ENCODE measurements at regions not wholly inside any gene's neighbourhood (a gene's known extent, or its start where the extent isn't known, plus 50 kb on each side); places are given as distances from the start of the nearest gene placed in this dataset.
A peak's percentile ranks its signal among the peaks of the same experiment; 100 is the strongest.

DNA sequence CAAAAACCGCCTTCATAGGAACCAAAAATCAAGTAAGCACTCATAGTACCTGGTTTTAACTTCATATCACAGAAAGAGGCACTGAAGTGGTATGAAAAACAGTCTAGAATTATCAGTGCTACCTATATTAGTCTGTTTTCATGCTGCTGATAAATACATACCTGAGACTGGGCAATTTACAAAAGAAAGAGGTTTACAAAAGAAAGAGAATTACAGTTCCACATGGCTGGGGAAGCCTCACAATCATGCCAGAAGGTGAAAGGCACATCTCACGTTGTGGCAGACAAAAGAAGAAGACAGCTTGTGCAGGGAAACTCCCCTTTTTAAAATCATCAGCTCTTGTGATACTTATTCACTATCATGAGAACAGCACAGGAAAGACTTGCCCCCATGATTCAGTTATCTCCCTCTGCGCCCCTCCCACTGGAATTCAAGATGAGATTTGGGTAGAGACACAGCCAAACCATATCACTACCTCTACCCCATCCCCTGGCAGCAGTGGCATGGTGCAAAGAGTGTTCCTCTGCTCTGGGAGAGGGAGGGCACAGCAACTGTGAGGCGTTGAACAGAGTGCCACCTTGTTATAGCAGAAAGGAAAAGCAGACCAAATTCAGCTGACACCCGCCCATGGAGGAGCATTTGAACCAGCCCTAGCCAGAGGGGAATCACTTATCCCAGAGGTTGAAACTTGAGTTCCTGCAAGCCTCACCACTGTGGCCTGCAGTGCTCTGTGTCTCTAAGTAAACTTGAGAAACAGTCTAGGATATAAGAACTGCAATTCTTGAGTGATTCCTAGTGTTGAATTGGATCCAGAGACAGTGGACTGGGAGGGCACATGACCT, 61.9 kb upstream of the PTPRZ1 start:
- no peak for FAIRE-seq

DNA sequence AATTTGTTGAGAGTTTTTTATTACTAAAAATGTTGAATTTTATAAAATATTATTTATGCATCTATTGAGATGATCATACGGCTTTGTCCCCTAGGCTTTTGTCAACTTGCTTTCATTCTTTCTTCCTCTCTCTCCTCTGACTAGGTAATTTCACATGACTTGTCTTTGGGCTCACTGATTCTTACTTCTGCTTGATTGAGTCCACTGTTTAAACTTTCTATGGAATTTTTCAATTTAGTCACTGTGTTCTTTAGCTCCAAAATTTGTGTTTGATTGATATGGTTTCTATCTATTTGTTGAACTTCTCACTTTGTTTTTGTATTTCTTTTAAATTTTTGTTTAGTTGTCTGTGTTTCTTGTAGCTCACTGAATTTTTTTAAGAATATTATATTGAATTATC, 65.9 kb upstream of the PTPRZ1 start:
- FAIRE-seq, result no peak

DNA sequence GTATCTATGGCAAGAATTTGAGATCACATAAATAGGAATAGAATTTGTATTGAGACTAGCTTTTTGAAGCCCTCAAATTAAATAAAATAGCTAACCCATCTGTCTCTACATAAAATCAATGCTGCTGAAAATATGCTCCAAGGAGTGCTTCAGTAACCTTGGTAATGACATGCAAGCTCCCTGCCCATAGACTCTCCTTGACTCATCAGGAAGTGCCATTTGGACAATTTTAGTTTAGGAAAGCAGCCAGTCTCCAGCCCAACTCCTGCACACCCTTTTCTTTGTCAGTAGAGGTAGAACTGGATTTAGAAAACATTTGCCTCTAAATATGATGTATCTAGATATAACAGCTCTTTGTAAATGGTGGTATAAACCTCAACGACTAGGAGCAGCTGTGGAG, 69.9 kb upstream of the PTPRZ1 start:
- no peak for FAIRE-seq

DNA sequence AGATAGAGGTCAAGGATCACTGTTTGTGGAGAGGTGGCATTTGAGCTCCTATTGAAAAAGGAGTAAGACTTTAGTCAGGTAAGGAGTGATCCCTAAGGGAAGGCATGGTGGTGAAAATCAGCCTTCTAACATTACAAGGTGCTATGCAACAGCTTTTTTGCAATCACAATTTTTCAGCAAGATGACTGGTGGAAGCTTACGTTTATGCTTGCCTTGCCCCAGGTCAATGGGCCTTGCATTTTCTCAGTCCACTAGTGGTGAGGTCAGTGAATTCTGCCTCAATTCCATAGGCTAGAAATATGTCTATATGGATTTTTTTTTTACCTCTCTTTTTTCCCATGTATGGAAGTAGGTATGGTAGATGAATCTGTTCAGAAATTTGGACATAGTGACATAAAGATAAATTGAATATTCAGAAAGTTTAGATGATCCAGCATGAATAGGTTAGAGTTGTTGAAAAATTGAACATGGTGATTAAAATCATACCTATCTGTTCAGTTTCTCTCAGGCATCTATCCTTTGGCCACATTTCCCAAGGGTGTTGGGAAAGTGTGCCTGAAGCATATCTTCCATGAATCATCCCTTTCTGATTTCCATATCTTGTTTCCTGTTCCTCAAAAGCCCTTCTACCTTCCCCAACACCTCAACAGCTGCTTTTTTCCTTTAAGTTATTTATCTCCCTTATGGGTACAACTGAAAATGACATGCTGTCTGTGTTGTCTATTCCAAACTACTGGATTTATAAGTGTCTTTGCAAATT, 71.9 kb upstream of the PTPRZ1 start:
- no peak for FAIRE-seq

DNA sequence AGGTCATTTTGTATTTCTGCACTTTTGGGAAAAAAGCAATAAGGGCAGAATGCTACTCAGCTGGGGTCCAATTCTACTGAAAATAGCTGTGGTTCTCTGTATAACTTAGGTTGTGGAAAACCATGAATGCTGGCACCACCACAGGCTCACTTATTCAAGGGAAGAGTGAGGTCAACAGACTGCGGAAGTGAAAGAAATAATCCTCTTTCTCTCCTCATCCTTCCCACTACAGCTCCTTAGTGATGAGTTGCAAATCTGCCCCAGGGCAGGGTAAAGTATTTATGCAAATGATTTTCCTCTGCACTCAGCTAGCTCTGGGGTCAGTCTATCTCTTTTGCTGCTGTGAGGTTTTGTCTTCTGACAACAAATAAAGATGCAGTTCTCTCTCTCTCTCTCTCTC, 74.1 kb upstream of the PTPRZ1 start:
- FAIRE-seq, result no peak

DNA sequence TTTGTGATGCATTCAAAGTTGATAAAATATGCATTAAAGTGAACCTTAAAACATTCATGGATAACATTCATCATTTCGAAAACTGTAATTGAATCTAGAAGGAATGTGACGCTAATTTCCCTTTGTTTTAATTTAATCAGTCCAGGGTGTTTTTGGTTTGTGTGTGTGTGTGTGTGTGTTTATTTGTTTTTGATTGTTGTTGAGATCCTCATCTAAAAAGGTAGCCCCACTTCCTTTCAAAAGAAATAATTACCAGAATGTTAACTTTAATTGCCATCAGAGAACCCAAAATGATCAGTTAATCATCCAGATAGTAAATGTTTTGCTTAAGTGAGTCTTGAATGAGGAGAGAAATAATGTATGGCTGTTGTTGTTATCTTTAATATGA, 74.5 kb upstream of the PTPRZ1 start:
- no peak for FAIRE-seq

DNA sequence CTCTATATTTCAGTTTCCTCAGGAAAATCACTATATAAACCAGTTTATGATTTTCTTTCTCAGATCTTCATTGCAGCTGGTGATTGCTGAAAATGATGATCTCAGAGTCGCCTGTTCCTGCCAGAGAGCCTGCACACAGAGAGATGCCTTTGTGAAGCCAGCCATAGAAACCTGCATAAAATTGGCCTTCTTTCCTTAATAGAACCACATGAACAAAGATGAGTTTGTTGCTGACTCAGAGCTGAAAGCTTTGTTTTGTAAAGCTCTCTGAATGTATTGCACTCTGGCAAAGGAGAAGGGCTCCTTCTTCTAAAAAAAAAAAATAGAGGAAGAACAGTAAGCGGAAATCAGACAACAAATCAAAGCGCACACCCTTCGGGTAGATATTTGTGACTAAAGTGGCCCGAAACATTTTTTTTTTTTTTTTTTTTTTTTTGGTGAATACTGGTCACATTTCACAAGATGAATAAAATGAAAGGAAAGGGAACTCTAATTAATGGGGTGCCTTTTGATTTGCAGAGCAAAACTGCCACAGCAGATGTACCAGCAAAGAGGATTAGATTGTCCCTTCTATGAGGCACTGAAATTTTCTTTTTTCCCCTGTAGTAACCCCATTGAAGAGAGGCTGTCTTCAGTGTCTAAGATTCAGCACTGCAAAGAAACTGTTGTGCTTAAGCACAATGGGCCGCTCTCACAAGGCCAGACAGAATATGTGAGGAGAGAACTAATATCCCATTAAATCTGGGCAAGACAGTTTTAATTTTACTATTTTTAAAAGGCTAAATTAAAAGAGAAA, 75.1 kb upstream of the PTPRZ1 start:
- FAIRE-seq, result no peak

DNA sequence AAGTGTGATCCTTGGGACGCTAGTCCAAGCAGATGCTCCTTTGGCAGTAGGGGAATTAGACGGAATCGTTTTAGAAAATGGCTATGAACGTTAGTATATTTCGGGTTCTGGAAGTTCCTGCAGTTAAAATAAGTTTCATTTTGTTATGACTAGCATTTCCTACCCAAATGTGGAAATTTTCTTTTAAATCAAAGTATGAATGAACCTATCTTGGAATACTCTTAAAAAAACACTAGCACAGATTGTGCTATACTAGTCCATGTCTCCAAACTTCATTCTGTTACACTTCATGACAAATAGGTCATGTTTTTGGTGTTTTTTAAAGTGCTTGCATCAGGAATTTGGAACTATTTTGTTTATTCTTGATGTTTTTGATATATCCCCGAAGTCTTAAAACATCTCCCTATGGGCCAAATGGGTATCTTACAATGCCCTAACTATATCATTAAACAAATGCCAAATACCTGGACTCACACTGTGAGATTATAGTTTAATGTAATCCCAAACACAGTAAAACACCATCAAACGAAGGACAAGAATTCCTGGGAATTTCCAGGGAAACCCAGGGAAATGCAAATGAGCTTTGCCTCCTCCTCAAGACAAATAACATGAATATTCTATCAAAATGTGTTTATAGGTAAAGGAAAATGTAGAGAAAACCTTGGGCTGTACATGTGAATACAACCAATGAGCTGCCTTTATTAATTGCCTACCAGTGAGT, 75.9 kb upstream of the PTPRZ1 start:
- no peak for FAIRE-seq

DNA sequence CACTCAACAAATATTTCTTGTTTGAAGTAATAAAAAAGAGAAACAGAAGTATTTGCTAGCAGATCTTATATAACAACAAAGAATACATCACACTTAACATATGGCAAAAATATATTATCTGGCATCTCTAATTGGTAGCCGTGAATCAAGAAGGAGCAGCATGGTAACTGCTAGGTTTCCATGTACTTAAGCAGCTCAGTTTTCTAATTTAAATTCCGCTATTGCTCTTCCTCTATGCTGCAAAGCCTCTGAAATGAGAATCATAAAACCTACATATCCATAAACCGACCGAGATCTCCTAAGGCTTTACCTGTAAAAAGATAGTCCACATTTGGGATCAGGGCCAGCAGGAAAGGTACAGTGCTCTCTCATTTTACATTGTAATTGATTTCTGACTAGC, 76.6 kb upstream of the PTPRZ1 start:
- FAIRE-seq, result no peak

DNA sequence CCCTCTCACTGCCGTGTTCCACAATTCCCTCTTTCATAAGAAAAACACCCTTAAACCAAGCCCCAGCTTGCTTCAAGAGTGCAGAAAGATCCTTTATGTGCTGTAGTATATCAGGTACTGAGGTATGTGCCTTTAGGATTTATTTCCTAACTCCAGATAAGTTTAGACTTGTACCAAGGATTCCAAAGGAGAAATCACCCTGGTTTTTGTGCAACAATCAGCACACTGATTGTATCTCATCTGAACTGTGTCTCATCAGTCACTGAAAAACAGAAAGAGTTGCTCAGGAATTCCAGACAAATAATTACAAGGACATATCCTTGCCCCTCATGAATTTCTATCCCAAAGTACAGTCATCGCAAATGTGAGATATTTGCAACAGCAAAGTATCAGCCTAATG, 77.2 kb upstream of the PTPRZ1 start:
- no peak for FAIRE-seq

DNA sequence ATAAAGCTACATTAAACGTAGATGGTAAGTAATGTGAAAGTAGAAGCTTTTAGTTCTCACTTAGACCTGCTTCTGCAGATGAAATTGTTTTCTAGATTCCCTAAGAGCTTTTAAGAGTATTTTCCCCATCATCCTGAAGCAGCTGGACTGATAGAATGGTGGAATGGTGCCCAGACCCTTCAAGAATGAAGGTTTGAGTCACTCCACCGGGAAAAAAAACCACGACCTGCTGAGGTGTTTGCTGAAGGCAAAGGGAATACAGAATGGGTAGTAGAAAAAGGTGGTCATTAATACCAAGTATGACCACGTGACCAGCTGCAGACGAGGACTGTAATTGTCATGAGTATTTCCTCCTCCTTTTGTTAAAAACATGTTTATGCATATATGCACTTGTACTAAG, 79.2 kb upstream of the PTPRZ1 start:
- no peak for FAIRE-seq

DNA sequence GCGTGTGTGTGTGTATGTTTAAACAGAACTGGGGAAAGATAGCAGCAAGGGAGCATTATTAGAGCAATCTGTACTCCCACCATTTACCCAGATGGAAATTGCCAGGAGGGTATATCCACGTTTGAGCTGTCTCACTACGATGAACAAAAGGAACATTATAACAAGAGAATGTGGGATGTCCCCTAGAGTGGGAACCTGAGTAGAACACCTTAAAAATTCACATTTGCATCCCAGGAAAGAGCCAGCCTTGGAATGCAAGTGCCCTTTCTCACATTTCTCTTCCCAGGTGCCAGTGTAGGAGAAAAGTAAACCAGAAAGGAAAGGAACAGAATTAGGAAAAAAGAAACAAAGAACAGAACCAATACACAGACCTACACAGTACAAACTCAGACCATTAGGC, 95.3 kb upstream of the PTPRZ1 start:
- no peak for FAIRE-seq

DNA sequence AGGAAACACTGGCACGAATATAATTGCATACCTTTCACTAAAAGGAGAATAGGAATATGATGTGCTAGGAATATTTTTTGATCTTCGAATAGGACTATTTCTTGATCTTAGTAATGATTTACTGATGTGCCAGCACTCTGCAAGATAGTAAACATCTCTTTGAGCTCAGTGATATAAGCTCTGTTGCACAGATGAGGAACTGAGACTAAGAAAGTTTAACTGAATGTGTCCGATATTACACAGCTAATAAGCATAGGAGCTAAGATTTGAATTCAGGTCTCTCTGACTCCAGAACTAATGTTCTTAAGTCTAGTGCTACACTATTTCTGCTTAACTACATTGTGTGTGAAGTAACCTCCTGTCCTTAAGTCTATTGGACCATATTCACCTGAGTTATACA, 98.4 kb upstream of the PTPRZ1 start:
- FAIRE-seq, result no peak

DNA sequence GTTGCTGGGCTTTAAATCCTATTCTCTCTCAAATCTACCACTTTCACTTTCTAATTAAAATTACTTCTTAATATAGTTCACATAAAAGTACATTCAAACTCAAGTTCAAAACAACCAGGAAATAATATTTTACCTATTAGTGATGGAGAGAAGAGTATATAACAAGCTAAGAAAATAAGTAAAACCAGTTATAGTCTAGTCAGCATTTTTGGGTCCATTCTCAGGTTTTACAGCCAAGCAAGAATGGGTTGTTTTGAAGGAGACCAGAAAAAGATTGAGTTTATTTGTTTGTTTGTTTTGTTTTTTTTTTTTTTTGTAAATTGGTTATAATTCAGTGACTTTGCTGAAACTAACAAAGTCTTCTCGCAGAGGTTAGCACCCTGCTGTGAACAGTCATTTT, 106.3 kb upstream of the PTPRZ1 start:
- no peak for FAIRE-seq

DNA sequence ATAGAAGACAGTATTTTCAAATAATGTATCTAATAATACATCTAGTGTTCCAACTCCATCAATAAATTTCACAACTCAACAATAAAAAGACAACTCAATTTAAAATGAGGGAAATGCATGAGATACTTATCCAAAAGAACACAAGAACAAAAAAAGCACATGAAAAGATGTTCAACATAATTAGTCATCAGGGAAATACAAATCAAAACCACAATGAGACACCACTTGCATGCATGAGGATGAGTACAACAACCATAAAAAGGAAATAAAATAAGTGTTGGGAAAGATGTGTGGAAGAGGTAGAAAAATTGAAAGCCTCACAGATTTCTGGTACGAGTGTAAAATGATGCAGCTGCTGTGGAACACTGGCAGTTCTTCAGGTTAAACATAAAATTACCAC, 111.6 kb upstream of the PTPRZ1 start:
- FAIRE-seq, result no peak

DNA sequence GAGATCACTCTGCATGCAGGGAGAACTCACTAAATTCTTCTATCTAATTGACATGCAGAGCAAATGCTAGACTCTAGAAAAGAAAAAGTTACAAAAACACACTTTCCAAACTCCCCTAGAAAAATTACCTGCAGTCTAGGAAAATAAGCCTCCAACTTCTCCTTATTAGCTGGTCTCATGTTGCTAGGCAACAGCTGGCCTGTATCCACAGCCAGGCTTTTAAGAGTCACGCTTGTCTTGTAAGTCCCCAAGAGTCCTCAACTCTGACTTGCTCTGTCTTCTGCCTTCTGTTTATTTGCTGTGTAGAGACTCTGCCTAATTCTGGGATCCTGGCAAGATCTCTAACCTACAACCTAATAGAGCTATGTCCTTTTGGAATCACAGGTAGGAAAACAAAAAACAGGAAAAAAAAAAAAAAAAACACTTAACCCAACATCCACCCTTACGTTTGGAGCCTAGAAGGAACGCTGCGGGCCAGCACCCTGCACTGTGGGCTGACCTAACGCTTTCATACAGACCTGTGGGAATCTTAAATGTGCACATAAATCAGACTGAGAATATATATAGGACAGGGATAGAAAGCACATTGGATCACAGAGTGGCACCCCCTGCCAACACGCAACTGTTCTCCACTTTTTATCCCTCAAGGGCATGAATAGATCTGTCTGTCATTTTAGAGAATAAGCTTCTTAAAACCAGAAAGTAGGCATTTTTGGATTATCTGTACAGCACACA, 117.0 kb upstream of the PTPRZ1 start:
- no peak for FAIRE-seq

DNA sequence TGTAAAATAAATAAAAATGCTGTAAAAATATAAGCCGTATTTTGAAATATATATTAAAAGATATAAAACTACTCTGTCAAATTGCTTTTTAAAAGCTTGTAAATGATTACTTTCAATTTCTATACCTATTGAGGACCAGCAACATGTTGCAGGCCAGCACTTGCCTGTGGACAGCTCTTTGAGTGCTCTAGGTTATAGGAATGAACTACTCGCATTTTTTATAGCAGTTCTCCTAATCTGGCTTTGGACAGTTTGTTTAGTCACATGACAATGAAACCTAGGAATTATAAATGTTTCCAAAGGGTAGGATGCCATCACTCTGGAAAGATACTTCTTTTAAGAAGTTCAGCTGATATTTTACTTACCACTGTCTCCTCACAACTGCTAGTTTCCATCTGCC, 117.7 kb upstream of the PTPRZ1 start:
- FAIRE-seq, result peak; percentile 14

DNA sequence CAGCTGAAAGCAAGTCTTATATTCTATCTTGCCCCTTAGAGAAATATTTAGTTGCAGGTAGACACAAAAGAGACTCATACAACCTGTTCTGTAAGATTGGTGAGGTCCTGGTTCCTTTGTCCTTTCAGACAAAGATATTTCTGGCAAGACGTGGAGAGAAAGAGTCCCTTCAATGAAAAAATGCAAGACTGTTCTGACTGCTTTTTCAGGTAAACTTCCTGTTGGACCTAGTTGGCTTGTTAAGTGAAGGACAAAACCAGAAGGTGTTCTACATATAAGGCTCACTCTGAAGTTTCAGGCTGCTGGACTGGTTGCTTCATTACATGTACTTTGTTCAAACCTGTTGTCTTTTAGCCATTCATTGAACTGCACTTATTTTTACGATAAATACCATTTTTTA, 119.0 kb upstream of the PTPRZ1 start:
- no peak for FAIRE-seq

DNA sequence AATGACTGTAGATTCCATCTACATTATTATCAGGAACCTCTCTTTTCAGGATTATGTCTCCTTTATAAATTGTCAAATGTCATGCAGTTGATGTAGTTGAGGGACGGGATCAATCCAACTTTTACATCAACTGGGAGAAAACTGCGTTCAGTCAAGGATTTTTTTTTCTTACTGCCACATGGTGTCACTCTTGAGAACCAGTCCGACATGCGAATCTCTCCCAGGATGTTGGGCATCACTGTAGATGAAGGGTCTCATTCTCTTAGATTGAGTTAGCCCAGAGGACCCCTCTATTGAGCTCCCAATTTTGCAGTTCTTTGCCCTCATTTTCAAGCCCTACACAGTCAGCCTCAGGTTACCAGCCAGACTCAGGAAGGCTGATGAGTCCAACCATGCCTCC, 120.3 kb upstream of the PTPRZ1 start:
- no peak for FAIRE-seq

DNA sequence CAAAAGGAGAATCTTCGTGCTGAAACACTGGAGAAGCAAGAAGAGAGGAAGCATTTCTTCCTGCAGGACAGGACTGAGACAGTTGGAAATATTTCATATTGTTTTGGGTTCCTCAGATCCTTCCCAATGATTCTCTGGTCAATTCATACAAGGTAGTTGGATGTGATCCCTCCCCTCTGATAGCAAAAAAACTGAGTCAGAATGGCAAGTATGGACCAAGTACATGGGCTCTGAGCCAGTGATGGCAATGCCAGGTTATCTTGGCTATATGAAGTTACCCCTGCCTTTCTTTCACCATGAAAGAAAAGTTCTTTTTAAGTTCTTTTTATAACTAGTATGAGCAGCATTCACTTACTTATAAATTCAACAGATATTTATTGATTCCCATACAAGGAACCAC, 124.4 kb upstream of the PTPRZ1 start:
- FAIRE-seq, result no peak

DNA sequence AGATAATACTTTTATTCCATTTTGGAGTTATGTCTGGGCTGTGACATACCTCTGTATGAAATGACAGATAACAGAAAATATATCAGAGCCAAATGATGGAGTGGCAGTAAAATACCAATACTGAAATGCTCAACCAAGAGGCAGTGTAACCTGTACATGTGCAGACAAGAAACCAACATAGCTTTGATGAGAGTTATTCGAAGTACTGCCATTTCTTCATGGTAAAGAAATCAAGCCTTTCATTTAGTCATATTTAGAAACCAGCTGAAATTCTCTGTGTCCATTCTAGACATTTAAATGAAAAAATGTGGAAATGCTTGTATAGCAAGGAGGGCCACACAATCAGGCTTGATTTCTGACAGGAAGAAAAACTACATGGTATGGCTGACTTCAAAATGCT, 127.1 kb upstream of the PTPRZ1 start:
- no peak for FAIRE-seq

DNA sequence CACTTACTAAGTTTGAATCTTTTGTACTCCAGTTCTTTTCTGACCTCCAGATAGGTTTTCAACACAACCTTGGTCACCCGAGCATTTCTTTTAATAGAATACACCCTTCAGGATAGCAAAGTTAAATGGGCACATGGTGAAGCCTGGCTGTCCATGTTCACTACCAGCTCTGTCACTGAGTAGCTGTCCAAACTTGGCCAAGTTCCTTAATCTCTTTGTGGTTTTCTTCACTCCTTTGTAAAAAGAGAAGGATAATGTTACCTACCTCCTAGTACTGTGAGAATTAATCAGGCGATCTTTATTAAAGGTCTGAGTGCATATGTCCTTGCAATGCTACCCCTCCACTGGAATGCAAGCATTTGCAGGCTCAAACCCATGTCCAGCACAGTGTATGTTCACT, 128.1 kb upstream of the PTPRZ1 start:
- no peak for FAIRE-seq
